HepG2 (cell line): ENCODE measurements at regions not wholly inside any gene's neighbourhood (a gene's known extent, or its start where the extent isn't known, plus 50 kb on each side); places are given as distances from the start of the nearest gene placed in this dataset.

ENCODE experiments used
- ATAC-seq: fragments of 200-7000 bp; cut with Tn5 transposase; 3 replicates; pipeline ENCODE4 v1.9.1; 2020; ENCODE audit warnings: mild to moderate bottlenecking, moderate library complexity
- BruUV-seq: library from RNA; stranded (reverse); fragments of 400-500 nt; replicated peaks from 2 replicates; lab custom pipeline; 2021; lab: Mats Ljungman, UMichigan
- CTCF ChIA-PET: fragments of 300-600 bp; formaldehyde crosslinking; extraction: SDS; loops from one replicate; lab custom pipeline; 2021; ENCODE audit warnings: low total read pairs, inconsistent platforms, low intra/inter-chr PET ratio; lab: Yijun Ruan, JAX
- POLR2A ChIA-PET: fragments of 350-600 bp; sonication (Branson Sonifier 250); formaldehyde crosslinking; loops from one replicate; lab custom pipeline; 2020; ENCODE audit warnings: antibody characterized with exemption, inconsistent platforms; lab: Yijun Ruan, JAX
- DNase-seq: peaks from one replicate; pipeline ENCODE4 v3.0.0-alpha.2; 2015; ENCODE audit warnings: low spot score
- FAIRE-seq: peaks from 3 replicates; lab custom pipeline; 2011; peaks lifted over from hg19 to GRCh38; lab: Jason Lieb, UNC
- H2AFZ ChIP-seq: one replicate; pipeline ENCODE4 v1.6.1; 2011; ENCODE audit warnings: low read length, inconsistent platforms
- H3K27ac ChIP-seq: fragments of 300-600 bp; 3 replicates; pipeline ENCODE4 v1.8.0; 2011; ENCODE audit warnings: mixed run types, mild to moderate bottlenecking, mixed read lengths, low read length, inconsistent platforms; ENCODE audit not compliant: insufficient read depth; ENCODE audit errors: extremely low read length
- H3K27me3 ChIP-seq, 2 experiments: fragments of 200-600 bp in 1 of 2; 2 replicates in 1 of 2; 3 replicates in 1 of 2; pipeline versions ENCODE4 v1.6.0 to v1.8.0; 2011; ENCODE audit warnings: low read length in 2 of 2, mild to moderate bottlenecking in 2 of 2, moderate library complexity in 2 of 2, inconsistent platforms in 1 of 2; ENCODE audit not compliant: insufficient read depth in 2 of 2, control insufficient read depth in 1 of 2
- H3K36me3 ChIP-seq, 2 experiments: fragments of 200-600 bp in 1 of 2; replicated peaks in 1 of 2; 2 replicates in 1 of 2; 3 replicates in 1 of 2; pipeline versions ENCODE4 v1.5.1 to v1.8.0; 2011; ENCODE audit warnings: low read length in 2 of 2, inconsistent platforms in 1 of 2; ENCODE audit not compliant: insufficient read depth in 2 of 2, control insufficient read depth in 1 of 2
- H3K4me1 ChIP-seq: 2 replicates; pipeline ENCODE4 v1.5.1; 2012; ENCODE audit warnings: low read length, inconsistent platforms; ENCODE audit not compliant: insufficient read depth
- H3K4me2 ChIP-seq: 2 replicates; pipeline ENCODE4 v1.6.0; 2011; ENCODE audit warnings: low read depth, low read length, inconsistent platforms
- H3K4me3 ChIP-seq, 3 experiments: fragments of 200-600 bp in 1 of 3; sonication (generic), shearing (Covaris generic) in 1 of 3; replicated peaks in 1 of 3; 2 replicates each; pipeline ENCODE4 v1.5.1; 2011 to 2016; ENCODE audit warnings: low read length in 3 of 3, inconsistent platforms in 2 of 3, low read depth in 2 of 3, mild to moderate bottlenecking in 2 of 3, control low read depth in 1 of 3, mixed read lengths in 1 of 3; ENCODE audit not compliant: insufficient read depth in 1 of 3
- H3K79me2 ChIP-seq: one replicate; pipeline ENCODE4 v1.6.1; 2011; ENCODE audit warnings: low read length, inconsistent platforms; ENCODE audit not compliant: insufficient read depth
- H3K9ac ChIP-seq: 2 replicates; pipeline ENCODE4 v1.6.0; 2011; ENCODE audit warnings: mild to moderate bottlenecking, low read depth, low read length, inconsistent platforms; ENCODE audit not compliant: insufficient read depth
- H3K9me3 ChIP-seq: 2 replicates; pipeline ENCODE4 v1.5.1; 2012; ENCODE audit warnings: mild to moderate bottlenecking, low read length
- H4K20me1 ChIP-seq: 2 replicates; pipeline ENCODE4 v1.6.0; 2011; ENCODE audit warnings: inconsistent platforms, mild to moderate bottlenecking, low read length, moderate library complexity; ENCODE audit not compliant: insufficient read depth
- CEBPG ChIP-seq: IDR thresholded peaks from 2 replicates; pipeline ENCODE4 v1.6.1; 2016
- EHMT2 ChIP-seq: fragments of 200-600 bp; sonication (generic); IDR thresholded peaks from 2 replicates; pipeline ENCODE4 v1.7.0; 2017; ENCODE audit warnings: antibody characterized with exemption, low read depth, low read length, borderline replicate concordance
- KLF11 ChIP-seq: IDR thresholded peaks from 2 replicates; pipeline ENCODE4 v1.6.1; 2016; ENCODE audit warnings: missing compliant biosample characterization
- PATZ1 ChIP-seq: sonication (generic); formaldehyde crosslinking; IDR thresholded peaks from 2 replicates; pipeline ENCODE4 v1.4.0; 2020; ENCODE audit warnings: missing genetic modification reagents
- THYN1 ChIP-seq: sonication (generic); formaldehyde crosslinking; IDR thresholded peaks from 2 replicates; pipeline ENCODE4 v1.8.1; 2023; ENCODE audit warnings: low read depth, mild to moderate bottlenecking, moderate library complexity, missing genetic modification reagents, borderline replicate concordance
- ZFP37 ChIP-seq: sonication (generic); formaldehyde crosslinking; IDR thresholded peaks from 2 replicates; pipeline ENCODE4 v1.4.0; 2020; ENCODE audit warnings: missing genetic modification reagents, borderline replicate concordance
- ZNF441 ChIP-seq: sonication (generic); formaldehyde crosslinking; IDR thresholded peaks from 2 replicates; pipeline ENCODE4 v1.7.0; 2021; ENCODE audit warnings: missing genetic modification reagents, borderline replicate concordance
- ZNF496 ChIP-seq: sonication (generic); formaldehyde crosslinking; IDR thresholded peaks from 2 replicates; pipeline ENCODE4 v1.8.1; 2023; ENCODE audit warnings: mild to moderate bottlenecking, moderate library complexity, missing genetic modification reagents; ENCODE audit not compliant: insufficient replicate concordance
- ZNF841 ChIP-seq: sonication (generic); formaldehyde crosslinking; IDR thresholded peaks from 2 replicates; pipeline ENCODE4 v1.8.1; 2023; ENCODE audit warnings: missing genetic modification reagents, borderline replicate concordance
- WGBS: methylation state at CpG from one replicate; pipeline ENCODE4 v1.1.6; 2017; ENCODE audit warnings: low lambda C conversion rate; 5-methylcytosine and 5-hydroxymethylcytosine counted together
- in situ Hi-C: cut with HindIII; loops from 2 replicates; pipeline ENCODE4 v1.10.0; 2017; ENCODE audit warnings: low pct_unique_long_range_greater_than_20kb; ENCODE audit not compliant: extremely low pct_ligation_motif_present
- intact Hi-C: fragments of 100-400 bp; cut with micrococcal nuclease; formaldehyde crosslinking; loops from one replicate; pipeline ENCODE4 v1.10.0; 2022; ENCODE audit not compliant: unreplicated experiment
- TF ChIP-seq, protein P1 (sequence below): sonication (generic); formaldehyde crosslinking; IDR thresholded peaks from 2 replicates; pipeline ENCODE4 v1.5.0; 2020; ENCODE audit warnings: mild to moderate bottlenecking, missing genetic modification reagents

DNA sequence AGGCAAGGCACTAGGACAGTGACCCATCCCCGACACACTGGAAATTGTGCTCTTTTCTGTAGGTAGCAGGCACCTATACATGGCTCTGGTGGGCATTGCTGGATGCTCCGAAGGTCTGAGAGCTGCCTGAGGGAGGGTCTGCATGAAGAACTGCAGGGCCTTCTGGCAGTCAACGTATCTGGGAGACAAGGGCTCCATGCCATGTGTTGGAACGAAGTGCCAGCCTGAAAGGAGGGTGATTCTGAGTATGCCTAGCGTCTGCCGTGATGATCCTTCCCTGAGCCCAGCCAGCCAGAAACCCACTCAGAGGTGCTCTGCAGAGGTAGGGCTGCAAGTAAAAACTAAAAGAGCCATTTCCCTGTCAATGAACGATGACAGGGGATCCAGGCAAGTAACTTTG, 453.2 kb downstream of the MED10 start (continued):
- no peak for TF ChIP-seq ZNF441 (CRISPR knock-in tag)
- no peak for TF ChIP-seq ZFP37 (CRISPR knock-in tag)
- no peak for TF ChIP-seq PATZ1 (CRISPR knock-in tag)
- no peak for TF ChIP-seq THYN1 (CRISPR knock-in tag)
- TF ChIP-seq ZNF496 (CRISPR knock-in tag): no peak
- no peak for TF ChIP-seq EHMT2

DNA sequence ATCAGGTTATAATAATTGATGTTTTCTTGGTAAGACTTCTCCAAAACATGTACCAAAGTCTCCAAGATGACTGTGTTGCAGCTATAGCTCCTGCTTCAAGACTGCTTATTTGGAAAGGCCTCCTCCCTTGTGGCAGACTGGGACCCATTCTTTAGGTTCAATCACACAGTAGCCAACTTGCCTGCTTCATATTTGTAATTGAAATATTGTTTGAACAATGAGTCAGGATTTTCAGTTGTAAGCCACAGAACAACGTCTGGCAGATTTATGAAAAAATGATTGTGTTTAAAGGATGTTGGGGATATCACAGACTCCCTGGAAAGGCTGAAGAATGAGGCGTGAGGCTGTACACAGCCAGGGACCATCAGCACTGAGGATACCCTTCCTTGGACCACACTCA, 458.9 kb downstream of the MED10 start:
- no peak for DNase-seq
- no TSS peak for BruUV-seq
- in situ Hi-C loops (no loop called here), intact Hi-C loops (no loop called here)
- no peak overlapping the region for H3K27ac ChIP-seq
- TF ChIP-seq KLF11 (CRISPR knock-in tag) (no peak), CEBPG (CRISPR knock-in tag) (no peak), ZNF841 (CRISPR knock-in tag) (no peak)
- TF ChIP-seq, protein P1, sequence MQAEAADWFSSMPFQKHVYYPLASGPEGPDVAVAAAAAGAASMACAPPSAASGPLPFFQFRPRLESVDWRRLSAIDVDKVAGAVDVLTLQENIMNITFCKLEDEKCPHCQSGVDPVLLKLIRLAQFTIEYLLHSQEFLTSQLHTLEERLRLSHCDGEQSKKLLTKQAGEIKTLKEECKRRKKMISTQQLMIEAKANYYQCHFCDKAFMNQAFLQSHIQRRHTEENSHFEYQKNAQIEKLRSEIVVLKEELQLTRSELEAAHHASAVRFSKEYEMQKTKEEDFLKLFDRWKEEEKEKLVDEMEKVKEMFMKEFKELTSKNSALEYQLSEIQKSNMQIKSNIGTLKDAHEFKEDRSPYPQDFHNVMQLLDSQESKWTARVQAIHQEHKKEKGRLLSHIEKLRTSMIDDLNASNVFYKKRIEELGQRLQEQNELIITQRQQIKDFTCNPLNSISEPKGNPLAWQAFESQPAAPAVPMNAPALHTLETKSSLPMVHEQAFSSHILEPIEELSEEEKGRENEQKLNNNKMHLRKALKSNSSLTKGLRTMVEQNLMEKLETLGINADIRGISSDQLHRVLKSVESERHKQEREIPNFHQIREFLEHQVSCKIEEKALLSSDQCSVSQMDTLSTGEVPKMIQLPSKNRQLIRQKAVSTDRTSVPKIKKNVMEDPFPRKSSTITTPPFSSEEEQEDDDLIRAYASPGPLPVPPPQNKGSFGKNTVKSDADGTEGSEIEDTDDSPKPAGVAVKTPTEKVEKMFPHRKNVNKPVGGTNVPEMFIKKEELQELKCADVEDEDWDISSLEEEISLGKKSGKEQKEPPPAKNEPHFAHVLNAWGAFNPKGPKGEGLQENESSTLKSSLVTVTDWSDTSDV (CRISPR knock-in tag): no peak
- H3K9ac ChIP-seq: no peak overlapping the region
- no peak overlapping the region for H3K4me2 ChIP-seq
- no peaks in the 10 kb centered on the region for H3K36me3 ChIP-seq
- no peak for ATAC-seq
- no peaks in the 10 kb centered on the region for H3K79me2 ChIP-seq
- H2AFZ ChIP-seq: no peak overlapping the region
- 0% methylated on average over 2 of the region's 2 CpGs for WGBS
- H4K20me1 ChIP-seq: no peaks in the 10 kb centered on the region
- ChIA-PET CTCF (no interaction called here), POLR2A (no interaction called here)
- FAIRE-seq: no peak
- H3K9me3 ChIP-seq: no peaks in the 10 kb centered on the region
- no peaks in the 10 kb centered on the region for H3K4me1 ChIP-seq
- H3K27me3 ChIP-seq: no peaks in the 10 kb centered on the region
- no peak overlapping the region for H3K4me3 ChIP-seq
